ENCODE measurements at regions not wholly inside any gene's neighbourhood (a gene's known extent, or its start where the extent isn't known, plus 50 kb on each side); places are given as distances from the start of the nearest gene placed in this dataset.

DNA sequence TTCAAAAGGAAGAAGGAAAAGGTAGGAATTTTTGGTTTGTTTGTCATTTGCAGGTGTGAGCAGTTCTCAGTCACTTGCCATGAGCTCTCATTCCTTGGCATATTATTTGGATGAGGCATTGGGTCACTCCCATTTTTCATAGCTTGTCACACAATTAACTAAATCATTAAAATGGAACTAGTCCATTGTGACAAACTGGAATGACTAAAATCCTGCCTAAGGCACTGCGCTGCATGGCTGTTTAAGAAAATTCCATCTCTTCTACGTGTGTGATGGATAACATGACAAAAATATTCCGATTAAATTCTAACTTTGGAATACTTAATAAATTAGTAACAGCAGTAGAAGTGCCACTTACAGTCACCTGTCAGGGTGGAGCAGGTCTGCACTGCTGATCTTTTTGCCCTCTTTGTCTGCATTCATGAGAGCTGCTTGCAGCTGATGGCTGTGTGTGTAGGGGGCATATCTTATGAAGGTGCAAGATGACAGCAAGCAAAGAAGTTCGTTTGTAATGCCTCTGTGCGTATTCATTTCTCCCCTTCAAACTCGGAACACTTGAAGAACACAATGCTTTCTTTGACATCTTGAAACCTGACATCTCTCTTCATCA, 1292.6 kb upstream of the MAP3K7 start:
- DNase-seq (ENCODE audit: low read depth), result no peak
- no peak overlapping the region for H3K4me3 ChIP-seq (ENCODE audit: low read depth, low read length)
- TF ChIP-seq, protein P1, sequence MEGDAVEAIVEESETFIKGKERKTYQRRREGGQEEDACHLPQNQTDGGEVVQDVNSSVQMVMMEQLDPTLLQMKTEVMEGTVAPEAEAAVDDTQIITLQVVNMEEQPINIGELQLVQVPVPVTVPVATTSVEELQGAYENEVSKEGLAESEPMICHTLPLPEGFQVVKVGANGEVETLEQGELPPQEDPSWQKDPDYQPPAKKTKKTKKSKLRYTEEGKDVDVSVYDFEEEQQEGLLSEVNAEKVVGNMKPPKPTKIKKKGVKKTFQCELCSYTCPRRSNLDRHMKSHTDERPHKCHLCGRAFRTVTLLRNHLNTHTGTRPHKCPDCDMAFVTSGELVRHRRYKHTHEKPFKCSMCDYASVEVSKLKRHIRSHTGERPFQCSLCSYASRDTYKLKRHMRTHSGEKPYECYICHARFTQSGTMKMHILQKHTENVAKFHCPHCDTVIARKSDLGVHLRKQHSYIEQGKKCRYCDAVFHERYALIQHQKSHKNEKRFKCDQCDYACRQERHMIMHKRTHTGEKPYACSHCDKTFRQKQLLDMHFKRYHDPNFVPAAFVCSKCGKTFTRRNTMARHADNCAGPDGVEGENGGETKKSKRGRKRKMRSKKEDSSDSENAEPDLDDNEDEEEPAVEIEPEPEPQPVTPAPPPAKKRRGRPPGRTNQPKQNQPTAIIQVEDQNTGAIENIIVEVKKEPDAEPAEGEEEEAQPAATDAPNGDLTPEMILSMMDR (conservative IDR thresholded peaks at IDR 0.05; ENCODE audit: low read depth, low read length), result no peak

DNA sequence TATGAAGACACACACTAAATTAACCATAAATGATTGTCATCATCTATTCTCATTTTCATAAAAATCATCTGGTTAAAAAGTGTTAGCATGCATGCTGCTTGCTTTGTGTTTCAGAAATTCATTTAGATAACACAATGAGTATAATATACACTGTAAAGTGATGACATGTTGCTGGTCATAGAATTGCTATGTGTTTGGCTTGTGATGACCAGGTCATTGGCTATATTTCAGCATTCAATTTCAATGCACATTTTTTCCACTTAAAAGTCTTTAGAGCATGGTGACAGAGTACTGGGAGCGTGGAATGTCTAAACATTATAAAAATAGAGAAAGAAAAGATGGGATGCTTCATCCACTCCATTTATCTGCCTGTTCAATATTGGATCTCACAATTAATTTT, 1291.1 kb upstream of the MAP3K7 start:
- H3K4me3 ChIP-seq (ENCODE audit: low read depth, low read length), result no peak overlapping the region
- DNase-seq (ENCODE audit: low read depth), result no peak
- TF ChIP-seq, protein P1 (conservative IDR thresholded peaks at IDR 0.05; ENCODE audit: low read depth, low read length), result no peak

DNA sequence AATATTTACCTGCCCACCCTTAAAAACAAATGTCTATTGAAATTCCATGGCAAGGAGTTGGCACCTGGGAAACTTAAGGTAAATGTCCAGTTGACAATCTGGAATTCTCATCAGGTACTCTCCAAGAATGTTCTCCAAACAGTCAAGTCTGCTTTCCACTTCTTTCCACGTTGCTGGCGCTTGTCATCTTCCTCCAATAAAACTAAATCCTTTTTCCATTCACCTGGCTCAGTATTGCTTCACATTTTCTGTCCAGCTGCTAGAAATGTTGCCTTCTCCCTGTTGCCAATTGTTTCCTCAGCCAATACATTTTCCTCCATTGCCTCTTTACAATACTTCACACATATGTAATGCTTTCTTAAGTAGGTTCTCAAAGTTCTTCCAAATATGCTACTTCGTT, 1288.1 kb upstream of the MAP3K7 start:
- TF ChIP-seq, protein P1 (conservative IDR thresholded peaks at IDR 0.05; ENCODE audit: low read depth, low read length), result no peak
- no peak for DNase-seq (ENCODE audit: low read depth)
- no peak overlapping the region for H3K4me3 ChIP-seq (ENCODE audit: low read depth, low read length)

DNA sequence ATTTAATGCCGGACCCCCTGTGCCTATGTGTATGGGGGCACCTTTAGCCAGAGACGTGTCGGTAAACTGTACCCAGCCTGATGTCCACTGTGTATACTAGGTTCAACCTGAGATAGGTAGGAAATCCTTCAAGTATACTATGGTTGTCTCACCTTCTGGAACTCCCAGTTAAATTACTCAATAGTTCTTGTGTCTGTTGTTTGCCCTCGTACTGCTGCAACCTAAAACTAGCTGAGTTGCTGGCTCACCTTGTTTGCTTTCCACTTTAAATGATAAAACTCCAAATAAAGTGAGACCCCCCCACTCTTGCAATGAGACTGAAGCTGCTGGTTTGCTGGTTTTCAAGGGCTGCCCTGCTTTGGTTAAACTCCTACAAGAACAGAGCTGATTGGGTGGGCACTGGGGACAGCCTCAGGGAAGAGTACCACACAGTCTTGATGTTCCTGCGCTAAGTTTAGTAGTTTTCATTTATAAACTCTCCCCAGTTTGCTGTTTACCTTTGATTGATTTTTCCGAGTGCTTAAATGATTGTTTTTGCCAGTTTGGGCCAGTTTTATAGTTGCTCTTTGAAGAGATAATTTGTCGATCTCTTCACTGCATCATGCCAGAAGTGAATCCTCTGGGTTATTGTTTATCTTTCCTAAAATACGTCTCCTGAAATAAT, 1281.8 kb upstream of the MAP3K7 start:
- TF ChIP-seq, protein P1 (conservative IDR thresholded peaks at IDR 0.05; ENCODE audit: low read depth, low read length), result no peak
- no peak overlapping the region for H3K4me3 ChIP-seq (ENCODE audit: low read depth, low read length)
- DNase-seq (ENCODE audit: low read depth), result no peak

DNA sequence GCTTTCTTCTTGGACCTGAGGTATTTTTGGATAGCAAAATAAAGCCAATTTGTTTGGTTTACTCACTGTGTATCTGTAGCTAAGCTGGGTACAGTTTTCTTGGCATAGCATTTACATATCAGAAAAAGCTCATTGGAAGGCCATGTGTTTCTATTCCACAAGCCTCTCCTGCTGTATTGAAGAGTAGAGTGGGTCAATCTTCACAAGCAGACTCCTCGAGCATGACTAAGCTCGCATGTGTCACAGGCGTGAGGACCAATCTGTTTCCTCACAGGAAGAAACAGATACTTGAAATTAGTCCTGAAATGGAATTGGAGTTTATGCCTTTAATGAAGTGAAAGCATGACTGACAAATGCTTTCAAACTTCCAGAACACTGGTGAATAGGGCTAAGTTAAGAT, 1279.0 kb upstream of the MAP3K7 start:
- no peak overlapping the region for H3K4me3 ChIP-seq (ENCODE audit: low read depth, low read length)
- TF ChIP-seq, protein P1 (conservative IDR thresholded peaks at IDR 0.05; ENCODE audit: low read depth, low read length), result no peak
- DNase-seq (ENCODE audit: low read depth), result no peak

DNA sequence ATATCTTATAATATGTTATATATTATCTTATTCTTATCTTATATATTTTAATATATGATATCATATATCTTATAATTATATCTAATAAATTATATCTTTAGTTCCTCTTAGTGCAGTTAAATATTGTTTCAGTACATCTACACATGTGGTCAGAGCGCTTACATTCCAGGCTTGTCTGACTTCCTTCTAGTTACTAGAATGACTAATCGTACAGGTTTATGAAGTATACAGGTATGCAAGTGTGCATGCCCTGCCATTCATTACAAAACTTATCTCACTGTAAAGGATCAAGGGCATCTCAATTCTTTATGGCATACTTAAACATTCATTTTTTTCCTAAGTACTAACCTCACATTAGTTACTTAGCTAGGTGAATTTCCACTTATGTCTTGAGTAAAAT, 1278.0 kb upstream of the MAP3K7 start:
- DNase-seq (ENCODE audit: low read depth), result no peak
- H3K4me3 ChIP-seq (ENCODE audit: low read depth, low read length), result no peak overlapping the region
- TF ChIP-seq, protein P1 (conservative IDR thresholded peaks at IDR 0.05; ENCODE audit: low read depth, low read length), result no peak
